ENCODE measurements at regions not wholly inside any gene's neighbourhood (a gene's known extent, or its start where the extent isn't known, plus 50 kb on each side); places are given as distances from the start of the nearest gene placed in this dataset.
A peak's percentile ranks its signal among the peaks of the same experiment; 100 is the strongest.

DNA sequence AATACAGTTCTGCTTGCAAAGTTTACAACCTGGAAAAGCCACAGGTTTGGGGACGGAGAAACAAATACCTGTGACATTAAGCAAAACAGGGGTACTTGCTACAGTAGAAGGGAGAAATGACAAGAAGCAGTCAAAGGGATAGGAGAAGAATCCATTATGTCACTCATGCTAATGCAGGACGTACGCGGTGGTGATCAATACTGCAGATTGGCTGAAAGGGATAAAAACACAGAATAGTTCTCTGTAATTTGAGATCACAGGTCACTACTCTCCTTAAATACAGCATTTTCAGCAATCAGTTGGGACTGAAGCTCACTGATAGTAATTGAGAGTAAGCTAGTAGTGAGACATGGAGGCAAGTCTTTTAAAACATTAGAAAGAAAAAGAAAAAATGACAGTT is 130.3 kb upstream of the MTAP start:
- peaks cover 32% of the 10 kb centered on the region for H3K4me1 ChIP-seq (ENCODE audit: insufficient read depth, low read length)
- no peaks in the 10 kb centered on the region for H3K9me3 ChIP-seq (ENCODE audit: low read length)
- BruUV-seq (replicated peaks), result no TSS peak
- H3K27ac ChIP-seq (ENCODE audit: low read length), result no peak overlapping the region
- intact Hi-C loops (cut with micrococcal nuclease), result no loop called here
- H2AFZ ChIP-seq (ENCODE audit: low read length), result no peak overlapping the region; the same call in 1 of the 2 replicates
- H3K9me2 ChIP-seq (replicated peaks; ENCODE audit: low read length), result no peaks in the 10 kb centered on the region
- ATAC-seq (no peak), DNase-seq (no peak)
- H3K27me3 ChIP-seq (ENCODE audit: low read length), result no peaks in the 10 kb centered on the region
- no peaks in the 10 kb centered on the region for H4K20me1 ChIP-seq (ENCODE audit: low read length)
- ChIA-PET POLR2A (ENCODE audit: unreplicated experiment) (no interaction called here), CTCF (no interaction called here)
- no peak overlapping the region for H3K4me2 ChIP-seq (ENCODE audit: low read length)
- TF ChIP-seq, protein P1, sequence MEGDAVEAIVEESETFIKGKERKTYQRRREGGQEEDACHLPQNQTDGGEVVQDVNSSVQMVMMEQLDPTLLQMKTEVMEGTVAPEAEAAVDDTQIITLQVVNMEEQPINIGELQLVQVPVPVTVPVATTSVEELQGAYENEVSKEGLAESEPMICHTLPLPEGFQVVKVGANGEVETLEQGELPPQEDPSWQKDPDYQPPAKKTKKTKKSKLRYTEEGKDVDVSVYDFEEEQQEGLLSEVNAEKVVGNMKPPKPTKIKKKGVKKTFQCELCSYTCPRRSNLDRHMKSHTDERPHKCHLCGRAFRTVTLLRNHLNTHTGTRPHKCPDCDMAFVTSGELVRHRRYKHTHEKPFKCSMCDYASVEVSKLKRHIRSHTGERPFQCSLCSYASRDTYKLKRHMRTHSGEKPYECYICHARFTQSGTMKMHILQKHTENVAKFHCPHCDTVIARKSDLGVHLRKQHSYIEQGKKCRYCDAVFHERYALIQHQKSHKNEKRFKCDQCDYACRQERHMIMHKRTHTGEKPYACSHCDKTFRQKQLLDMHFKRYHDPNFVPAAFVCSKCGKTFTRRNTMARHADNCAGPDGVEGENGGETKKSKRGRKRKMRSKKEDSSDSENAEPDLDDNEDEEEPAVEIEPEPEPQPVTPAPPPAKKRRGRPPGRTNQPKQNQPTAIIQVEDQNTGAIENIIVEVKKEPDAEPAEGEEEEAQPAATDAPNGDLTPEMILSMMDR (conservative IDR thresholded peaks at IDR 0.05; ENCODE audit: low read depth, low read length), result no peak
- no peak for TF ChIP-seq EZH2 (IDR thresholded peaks at IDR 0.05; ENCODE audit: low read length, unreplicated experiment)
- peaks cover 39% of the 10 kb centered on the region for H3K79me2 ChIP-seq (ENCODE audit: low read length)
- H3K4me3 ChIP-seq (ENCODE audit: low read length), result no peak overlapping the region
- H3F3A ChIP-seq (ENCODE audit: low read length, unreplicated experiment), result no peaks in the 10 kb centered on the region
- H3K9ac ChIP-seq (ENCODE audit: low read length), result no peak overlapping the region
- no peaks in the 10 kb centered on the region for H3K36me3 ChIP-seq (ENCODE audit: low read depth, low read length)

- peaks cover 42% of the 10 kb centered on the region for H3K79me2 ChIP-seq (ENCODE audit: low read length)
- no peaks in the 10 kb centered on the region for H4K20me1 ChIP-seq (ENCODE audit: low read length)
- no peak overlapping the region for H2AFZ ChIP-seq (ENCODE audit: low read length)
- ChIA-PET CTCF (interaction anchor here (0.7 kb wide), 1 partner anchor 61 kb away, joined by 3 read pairs; no protein-coding TSS in a partner anchor), POLR2A (ENCODE audit: unreplicated experiment) (no interaction called here)
- no peak overlapping the region for H3K4me3 ChIP-seq (ENCODE audit: low read length)
- intact Hi-C loops (cut with micrococcal nuclease), result no loop called here
- DNase-seq (no peak), ATAC-seq (no peak)
- H3K9ac ChIP-seq (ENCODE audit: low read length), result no peak overlapping the region
- TF ChIP-seq, protein P1 (conservative IDR thresholded peaks at IDR 0.05; ENCODE audit: low read depth, low read length), result no peak
- H3K9me2 ChIP-seq (replicated peaks; ENCODE audit: low read length), result no peaks in the 10 kb centered on the region
- no peak overlapping the region for H3K27ac ChIP-seq (ENCODE audit: low read length)
- H3K4me1 ChIP-seq (ENCODE audit: insufficient read depth, low read length), result peaks cover 36% of the 10 kb centered on the region
- H3K27me3 ChIP-seq (ENCODE audit: low read length), result no peaks in the 10 kb centered on the region
- H3K36me3 ChIP-seq (ENCODE audit: low read depth, low read length), result no peaks in the 10 kb centered on the region
- no peak overlapping the region for H3K4me2 ChIP-seq (ENCODE audit: low read length)
- H3F3A ChIP-seq (ENCODE audit: low read length, unreplicated experiment), result no peaks in the 10 kb centered on the region
- no TSS peak for BruUV-seq (replicated peaks)
- H3K9me3 ChIP-seq (ENCODE audit: low read length), result no peaks in the 10 kb centered on the region
These were observed 129.7 kb upstream of the MTAP start for GRCh38 chr9:21672761-21673160.

- Histone ChIP-seq H2AFZ (ENCODE audit: low read length) (no peak overlapping the region), H4K20me1 (ENCODE audit: low read length) (no peaks in the 10 kb centered on the region), H3K27me3 (ENCODE audit: low read length) (no peaks in the 10 kb centered on the region), H3K79me2 (ENCODE audit: low read length) (peaks cover 56% of the 10 kb centered on the region), H3K4me3 (ENCODE audit: low read length) (no peak overlapping the region), H3K9me2 (replicated peaks; ENCODE audit: low read length) (no peaks in the 10 kb centered on the region), H3K9ac (ENCODE audit: low read length) (peak overlapping the region; percentile 95), H3K4me2 (ENCODE audit: low read length) (peak overlapping the region; percentile 91), H3K27ac (ENCODE audit: low read length) (peak overlapping the region; percentile 99), H3K4me1 (ENCODE audit: insufficient read depth, low read length) (peaks cover 51% of the 10 kb centered on the region), H3K36me3 (ENCODE audit: low read depth, low read length) (no peaks in the 10 kb centered on the region), H3K9me3 (ENCODE audit: low read length) (no peaks in the 10 kb centered on the region), H3F3A (ENCODE audit: low read length, unreplicated experiment) (no peaks in the 10 kb centered on the region)
- DNase-seq (peak; percentile 86), ATAC-seq (peak; percentile 41)
- intact Hi-C loops (cut with micrococcal nuclease), result loop anchor here (2.0 to 5.0 kb wide), 3 partner anchors 18 to 98 kb away; no protein-coding TSS in a partner anchor
- ChIA-PET CTCF (no interaction called here), POLR2A (ENCODE audit: unreplicated experiment) (no interaction called here)
- no peak for TF ChIP-seq EZH2phosphoT487 (IDR thresholded peaks at IDR 0.05; ENCODE audit: borderline replicate concordance, low read length)
- TF ChIP-seq EZH2 (IDR thresholded peaks at IDR 0.05; ENCODE audit: low read length, unreplicated experiment), result no peak
- TF ChIP-seq, protein P1 (conservative IDR thresholded peaks at IDR 0.05; ENCODE audit: low read depth, low read length), result no peak
- no TSS peak for BruUV-seq (replicated peaks)
These were observed 127.5 kb upstream of the MTAP start for GRCh38 chr9:21674894-21675293.

Measured in PC-3 (cell line).